GOT3 (cell line): ENCODE measurements at regions not wholly inside any gene's neighbourhood (a gene's known extent, or its start where the extent isn't known, plus 50 kb on each side); places are given as distances from the start of the nearest gene placed in this dataset.
"Not testable (repeated sequence)": the region's sequence is repeated elsewhere in the genome, so short reads cannot be mapped to it uniquely, and the experiment has no call there.

Source experiments
- DNase-seq: peaks from one replicate; lab custom pipeline; 2025; ENCODE audit warnings: mixed read lengths; lab: John Stamatoyannopoulos, UW

GRCh38 chr10:63921908-63922467 is 400.8 kb downstream of the REEP3 start:
- no peak for DNase-seq

GRCh38 chr10:63922468-63923284 is 401.5 kb downstream of the REEP3 start:
- DNase-seq = no peak

- DNase-seq = no peak
Measured at GRCh38 chr10:63929831-63930467, 408.7 kb downstream of the REEP3 start.

GRCh38 chr10:63930584-63930983 is 409.4 kb downstream of the REEP3 start:
- no peak for DNase-seq

GRCh38 chr10:63935705-63936104 is 414.5 kb downstream of the REEP3 start:
- DNase-seq = no peak

GRCh38 chr10:63940277-63940922 is 419.2 kb downstream of the REEP3 start:
- DNase-seq = no peak

- DNase-seq = no peak
Measured at GRCh38 chr10:63964406-63964805, 443.2 kb downstream of the REEP3 start.

- DNase-seq = no peak
Measured at GRCh38 chr10:63965846-63966245, 444.6 kb downstream of the REEP3 start.

- DNase-seq = no peak
Measured at GRCh38 chr10:63972949-63973827, 452.0 kb downstream of the REEP3 start.

- no peak for DNase-seq
Measured at GRCh38 chr10:63976538-63976937, 455.3 kb downstream of the REEP3 start.

- no peak for DNase-seq
Measured at GRCh38 chr10:63977329-63977923, 456.2 kb downstream of the REEP3 start.

- DNase-seq = not testable (repeated sequence)
Measured at GRCh38 chr10:63980870-63981269, 459.7 kb downstream of the REEP3 start.

- not testable (repeated sequence) for DNase-seq
Measured at GRCh38 chr10:63984061-63984460, 462.9 kb downstream of the REEP3 start.

- DNase-seq = no peak
Measured at GRCh38 chr10:63986536-63986935, 465.3 kb downstream of the REEP3 start.

GRCh38 chr10:63987212-63987611 is 466.0 kb downstream of the REEP3 start:
- no peak for DNase-seq

- DNase-seq = no peak
Measured at GRCh38 chr10:63994371-63994770, 473.2 kb downstream of the REEP3 start.

- no peak for DNase-seq
Measured at GRCh38 chr10:64007157-64007556, 486.0 kb downstream of the REEP3 start.

GRCh38 chr10:64010711-64011110 is 489.5 kb downstream of the REEP3 start:
- no peak for DNase-seq

GRCh38 chr10:64011912-64012714 is 490.9 kb downstream of the REEP3 start:
- DNase-seq = no peak

- no peak for DNase-seq
Measured at GRCh38 chr10:64014281-64014680, 493.1 kb downstream of the REEP3 start.
